GM23338 (cell line): ENCODE measurements at regions not wholly inside any gene's neighbourhood (a gene's known extent, or its start where the extent isn't known, plus 50 kb on each side); places are given as distances from the start of the nearest gene placed in this dataset.

ENCODE experiments used
- ATAC-seq: fragments of 200-7000 bp; cut with Tn5 transposase; 3 replicates; pipeline ENCODE4 v1.9.1; 2020
- DNase-seq: peaks from one replicate; pipeline ENCODE4 v3.0.0-alpha.2; 2015; ENCODE audit warnings: low spot score
- H2AFZ ChIP-seq: fragments of 200-600 bp; sonication (generic); 2 replicates; pipeline ENCODE4 v1.8.0; 2016; ENCODE audit warnings: antibody characterized with exemption, mild to moderate bottlenecking, moderate library complexity
- H3F3A ChIP-seq: fragments of 200-600 bp; sonication (generic); replicated peaks from 2 replicates; pipeline ENCODE4 v1.8.0; 2017; ENCODE audit warnings: antibody characterized with exemption, mixed run types, low read depth
- H3K27ac ChIP-seq: fragments of 200-600 bp; sonication (generic); 2 replicates; pipeline ENCODE4 v1.6.1; 2016; ENCODE audit warnings: low read depth
- H3K27me3 ChIP-seq: fragments of 200-600 bp; sonication (generic); 2 replicates; pipeline ENCODE4 v1.8.0; 2016; ENCODE audit warnings: mild to moderate bottlenecking, mixed run types, moderate library complexity; ENCODE audit not compliant: insufficient read depth
- H3K36me3 ChIP-seq: fragments of 200-600 bp; sonication (generic); 2 replicates; pipeline ENCODE4 v1.8.0; 2016; ENCODE audit warnings: mild to moderate bottlenecking; ENCODE audit not compliant: insufficient read depth
- H3K4me1 ChIP-seq: fragments of 200-600 bp; sonication (generic); 2 replicates; pipeline ENCODE4 v1.8.0; 2016; ENCODE audit warnings: mild to moderate bottlenecking, moderate library complexity; ENCODE audit not compliant: insufficient read depth
- H3K4me2 ChIP-seq: fragments of 200-600 bp; sonication (generic); 2 replicates; pipeline ENCODE4 v1.7.1; 2017; ENCODE audit warnings: mixed run types
- H3K4me3 ChIP-seq: fragments of 200-600 bp; sonication (generic); 2 replicates; pipeline ENCODE4 v1.6.1; 2016; ENCODE audit warnings: mixed run types
- H3K79me2 ChIP-seq: fragments of 200-600 bp; sonication (generic); replicated peaks from 2 replicates; pipeline ENCODE4 v1.8.0; 2017; ENCODE audit warnings: mild to moderate bottlenecking; ENCODE audit not compliant: insufficient read depth
- H3K9me2 ChIP-seq: fragments of 200-600 bp; sonication (generic); 2 replicates; pipeline ENCODE4 v1.8.0; 2017; ENCODE audit not compliant: insufficient read depth
- H4K20me1 ChIP-seq: fragments of 200-600 bp; sonication (generic); replicated peaks from 2 replicates; pipeline ENCODE4 v1.8.0; 2017; ENCODE audit warnings: mild to moderate bottlenecking; ENCODE audit not compliant: insufficient read depth
- H3K27ac Mint-ChIP-seq: 2 replicates; pipeline ENCODE4 v1.8.0; 2020; ENCODE audit warnings: inconsistent platforms, mild to moderate bottlenecking, moderate library complexity, mixed read lengths
- H3K27me3 Mint-ChIP-seq: 3 replicates; pipeline ENCODE4 v1.8.0; 2022; ENCODE audit warnings: low read depth, mild to moderate bottlenecking, moderate library complexity, mixed read lengths, inconsistent platforms; ENCODE audit not compliant: insufficient read depth, poor library complexity
- H3K36me3 Mint-ChIP-seq: 3 replicates; pipeline ENCODE4 v1.8.0; 2021; ENCODE audit warnings: low read depth, mild to moderate bottlenecking, inconsistent platforms, moderate library complexity, mixed read lengths
- H3K4me1 Mint-ChIP-seq: 3 replicates; pipeline ENCODE4 v1.8.0; 2020; ENCODE audit warnings: mild to moderate bottlenecking, inconsistent platforms, mixed read lengths
- H3K4me3 Mint-ChIP-seq: 3 replicates; pipeline ENCODE4 v1.8.0; 2021; ENCODE audit warnings: moderate library complexity, mild to moderate bottlenecking, inconsistent platforms, mixed read lengths
- H3K9me3 Mint-ChIP-seq: 3 replicates; pipeline ENCODE4 v1.8.0; 2020; ENCODE audit warnings: moderate library complexity, mild to moderate bottlenecking, inconsistent platforms, mixed read lengths
- CREB1 ChIP-seq: fragments of 250-450 bp; sonication (Bioruptor Pico); IDR thresholded peaks from 2 replicates; pipeline ENCODE4 v1.5.0; 2020; ENCODE audit warnings: low read depth, mild to moderate bottlenecking, moderate library complexity
- EZH2 ChIP-seq: fragments of 200-600 bp; sonication (generic); IDR thresholded peaks from one replicate; pipeline ENCODE4 v1.8.0; 2017; ENCODE audit warnings: antibody characterized with exemption, mild to moderate bottlenecking, low read depth; ENCODE audit not compliant: unreplicated experiment
- EZH2phosphoT487 ChIP-seq: fragments of 200-600 bp; sonication (generic); IDR thresholded peaks from one replicate; pipeline ENCODE4 v1.8.1; 2018; ENCODE audit warnings: antibody characterized with exemption; ENCODE audit not compliant: unreplicated experiment
- TF ChIP-seq, protein P1 (sequence below): IDR thresholded peaks from one replicate; pipeline ENCODE4 v1.6.1; 2018; ENCODE audit warnings: antibody characterized with exemption; ENCODE audit not compliant: unreplicated experiment
- TF ChIP-seq, protein P2 (sequence below): fragments of 250-450 bp; sonication (Bioruptor Pico); IDR thresholded peaks from 2 replicates; pipeline ENCODE4 v1.5.0; 2020; ENCODE audit warnings: mild to moderate bottlenecking, moderate library complexity
- TF ChIP-seq, protein P3 (sequence below), 2 experiments: fragments of 200-600 bp in 1 of 2; sonication (generic) in 1 of 2; conservative IDR thresholded peaks; 2 replicates each; pipeline versions ENCODE4 v1.5.1 to v1.6.1; 2016 to 2017; ENCODE audit warnings: antibody characterized with exemption in 2 of 2, low read depth in 2 of 2, mild to moderate bottlenecking in 2 of 2, moderate library complexity in 1 of 2

DNA sequence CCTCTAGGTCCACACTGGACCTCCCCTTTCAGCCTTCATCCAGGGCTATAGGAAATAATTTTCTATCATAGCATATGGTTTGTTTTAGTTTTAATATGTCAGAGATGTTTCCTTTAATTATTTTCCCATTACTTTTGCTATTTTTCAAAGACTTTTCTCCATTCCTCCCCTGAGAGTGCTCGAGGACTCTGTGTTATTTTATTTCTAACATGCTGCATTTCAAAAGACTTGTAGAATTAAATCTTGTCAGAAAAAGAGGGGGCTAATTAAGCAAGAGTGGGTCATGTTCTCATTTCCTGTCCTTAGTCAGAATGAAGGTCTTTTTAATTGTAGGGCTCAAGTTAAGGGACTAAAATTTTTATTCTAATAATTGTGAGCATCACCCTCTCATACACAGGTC, 71.6 kb upstream of the CTTNBP2 start:
- no peak overlapping the region for H3K4me2 ChIP-seq
- H3K4me3 ChIP-seq = no peak overlapping the region
- no peaks in the 10 kb centered on the region for H3K9me3 Mint-ChIP-seq
- H3K36me3 Mint-ChIP-seq = 0 out of 3 replicates have a peak, but pooled peaks cover 2% of the 10 kb centered on the region
- H3K27ac ChIP-seq = no peak overlapping the region
- H3K27me3 ChIP-seq = no peaks in the 10 kb centered on the region
- H3K79me2 ChIP-seq = no peaks in the 10 kb centered on the region
- peaks cover 4% of the 10 kb centered on the region for H3K9me2 ChIP-seq
- H3K27ac Mint-ChIP-seq = no peak overlapping the region
- ATAC-seq (no peak), DNase-seq (no peak)
- TF ChIP-seq, protein P1, sequence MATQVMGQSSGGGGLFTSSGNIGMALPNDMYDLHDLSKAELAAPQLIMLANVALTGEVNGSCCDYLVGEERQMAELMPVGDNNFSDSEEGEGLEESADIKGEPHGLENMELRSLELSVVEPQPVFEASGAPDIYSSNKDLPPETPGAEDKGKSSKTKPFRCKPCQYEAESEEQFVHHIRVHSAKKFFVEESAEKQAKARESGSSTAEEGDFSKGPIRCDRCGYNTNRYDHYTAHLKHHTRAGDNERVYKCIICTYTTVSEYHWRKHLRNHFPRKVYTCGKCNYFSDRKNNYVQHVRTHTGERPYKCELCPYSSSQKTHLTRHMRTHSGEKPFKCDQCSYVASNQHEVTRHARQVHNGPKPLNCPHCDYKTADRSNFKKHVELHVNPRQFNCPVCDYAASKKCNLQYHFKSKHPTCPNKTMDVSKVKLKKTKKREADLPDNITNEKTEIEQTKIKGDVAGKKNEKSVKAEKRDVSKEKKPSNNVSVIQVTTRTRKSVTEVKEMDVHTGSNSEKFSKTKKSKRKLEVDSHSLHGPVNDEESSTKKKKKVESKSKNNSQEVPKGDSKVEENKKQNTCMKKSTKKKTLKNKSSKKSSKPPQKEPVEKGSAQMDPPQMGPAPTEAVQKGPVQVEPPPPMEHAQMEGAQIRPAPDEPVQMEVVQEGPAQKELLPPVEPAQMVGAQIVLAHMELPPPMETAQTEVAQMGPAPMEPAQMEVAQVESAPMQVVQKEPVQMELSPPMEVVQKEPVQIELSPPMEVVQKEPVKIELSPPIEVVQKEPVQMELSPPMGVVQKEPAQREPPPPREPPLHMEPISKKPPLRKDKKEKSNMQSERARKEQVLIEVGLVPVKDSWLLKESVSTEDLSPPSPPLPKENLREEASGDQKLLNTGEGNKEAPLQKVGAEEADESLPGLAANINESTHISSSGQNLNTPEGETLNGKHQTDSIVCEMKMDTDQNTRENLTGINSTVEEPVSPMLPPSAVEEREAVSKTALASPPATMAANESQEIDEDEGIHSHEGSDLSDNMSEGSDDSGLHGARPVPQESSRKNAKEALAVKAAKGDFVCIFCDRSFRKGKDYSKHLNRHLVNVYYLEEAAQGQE = no peak
- TF ChIP-seq EZH2phosphoT487 = no peak
- TF ChIP-seq EZH2 = no peak
- no peak for TF ChIP-seq CREB1 (CRISPR knock-in tag)
- TF ChIP-seq, protein P2, sequence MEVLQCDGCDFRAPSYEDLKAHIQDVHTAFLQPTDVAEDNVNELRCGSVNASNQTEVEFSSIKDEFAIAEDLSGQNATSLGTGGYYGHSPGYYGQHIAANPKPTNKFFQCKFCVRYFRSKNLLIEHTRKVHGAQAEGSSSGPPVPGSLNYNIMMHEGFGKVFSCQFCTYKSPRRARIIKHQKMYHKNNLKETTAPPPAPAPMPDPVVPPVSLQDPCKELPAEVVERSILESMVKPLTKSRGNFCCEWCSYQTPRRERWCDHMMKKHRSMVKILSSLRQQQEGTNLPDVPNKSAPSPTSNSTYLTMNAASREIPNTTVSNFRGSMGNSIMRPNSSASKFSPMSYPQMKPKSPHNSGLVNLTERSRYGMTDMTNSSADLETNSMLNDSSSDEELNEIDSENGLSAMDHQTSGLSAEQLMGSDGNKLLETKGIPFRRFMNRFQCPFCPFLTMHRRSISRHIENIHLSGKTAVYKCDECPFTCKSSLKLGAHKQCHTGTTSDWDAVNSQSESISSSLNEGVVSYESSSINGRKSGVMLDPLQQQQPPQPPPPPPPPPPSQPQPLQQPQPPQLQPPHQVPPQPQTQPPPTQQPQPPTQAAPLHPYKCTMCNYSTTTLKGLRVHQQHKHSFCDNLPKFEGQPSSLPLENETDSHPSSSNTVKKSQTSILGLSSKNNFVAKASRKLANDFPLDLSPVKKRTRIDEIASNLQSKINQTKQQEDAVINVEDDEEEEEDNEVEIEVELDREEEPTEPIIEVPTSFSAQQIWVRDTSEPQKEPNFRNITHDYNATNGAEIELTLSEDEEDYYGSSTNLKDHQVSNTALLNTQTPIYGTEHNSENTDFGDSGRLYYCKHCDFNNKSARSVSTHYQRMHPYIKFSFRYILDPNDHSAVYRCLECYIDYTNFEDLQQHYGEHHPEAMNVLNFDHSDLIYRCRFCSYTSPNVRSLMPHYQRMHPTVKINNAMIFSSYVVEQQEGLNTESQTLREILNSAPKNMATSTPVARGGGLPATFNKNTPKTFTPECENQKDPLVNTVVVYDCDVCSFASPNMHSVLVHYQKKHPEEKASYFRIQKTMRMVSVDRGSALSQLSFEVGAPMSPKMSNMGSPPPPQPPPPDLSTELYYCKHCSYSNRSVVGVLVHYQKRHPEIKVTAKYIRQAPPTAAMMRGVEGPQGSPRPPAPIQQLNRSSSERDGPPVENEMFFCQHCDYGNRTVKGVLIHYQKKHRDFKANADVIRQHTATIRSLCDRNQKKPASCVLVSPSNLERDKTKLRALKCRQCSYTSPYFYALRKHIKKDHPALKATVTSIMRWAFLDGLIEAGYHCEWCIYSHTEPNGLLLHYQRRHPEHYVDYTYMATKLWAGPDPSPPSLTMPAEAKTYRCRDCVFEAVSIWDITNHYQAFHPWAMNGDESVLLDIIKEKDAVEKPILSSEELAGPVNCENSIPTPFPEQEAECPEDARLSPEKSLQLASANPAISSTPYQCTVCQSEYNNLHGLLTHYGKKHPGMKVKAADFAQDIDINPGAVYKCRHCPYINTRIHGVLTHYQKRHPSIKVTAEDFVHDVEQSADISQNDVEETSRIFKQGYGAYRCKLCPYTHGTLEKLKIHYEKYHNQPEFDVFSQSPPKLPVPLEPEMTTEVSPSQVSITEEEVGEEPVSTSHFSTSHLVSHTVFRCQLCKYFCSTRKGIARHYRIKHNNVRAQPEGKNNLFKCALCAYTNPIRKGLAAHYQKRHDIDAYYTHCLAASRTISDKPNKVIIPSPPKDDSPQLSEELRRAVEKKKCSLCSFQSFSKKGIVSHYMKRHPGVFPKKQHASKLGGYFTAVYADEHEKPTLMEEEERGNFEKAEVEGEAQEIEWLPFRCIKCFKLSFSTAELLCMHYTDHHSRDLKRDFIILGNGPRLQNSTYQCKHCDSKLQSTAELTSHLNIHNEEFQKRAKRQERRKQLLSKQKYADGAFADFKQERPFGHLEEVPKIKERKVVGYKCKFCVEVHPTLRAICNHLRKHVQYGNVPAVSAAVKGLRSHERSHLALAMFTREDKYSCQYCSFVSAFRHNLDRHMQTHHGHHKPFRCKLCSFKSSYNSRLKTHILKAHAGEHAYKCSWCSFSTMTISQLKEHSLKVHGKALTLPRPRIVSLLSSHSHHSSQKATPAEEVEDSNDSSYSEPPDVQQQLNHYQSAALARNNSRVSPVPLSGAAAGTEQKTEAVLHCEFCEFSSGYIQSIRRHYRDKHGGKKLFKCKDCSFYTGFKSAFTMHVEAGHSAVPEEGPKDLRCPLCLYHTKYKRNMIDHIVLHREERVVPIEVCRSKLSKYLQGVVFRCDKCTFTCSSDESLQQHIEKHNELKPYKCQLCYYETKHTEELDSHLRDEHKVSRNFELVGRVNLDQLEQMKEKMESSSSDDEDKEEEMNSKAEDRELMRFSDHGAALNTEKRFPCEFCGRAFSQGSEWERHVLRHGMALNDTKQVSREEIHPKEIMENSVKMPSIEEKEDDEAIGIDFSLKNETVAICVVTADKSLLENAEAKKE (CRISPR knock-in tag) = no peak
- TF ChIP-seq, protein P3, sequence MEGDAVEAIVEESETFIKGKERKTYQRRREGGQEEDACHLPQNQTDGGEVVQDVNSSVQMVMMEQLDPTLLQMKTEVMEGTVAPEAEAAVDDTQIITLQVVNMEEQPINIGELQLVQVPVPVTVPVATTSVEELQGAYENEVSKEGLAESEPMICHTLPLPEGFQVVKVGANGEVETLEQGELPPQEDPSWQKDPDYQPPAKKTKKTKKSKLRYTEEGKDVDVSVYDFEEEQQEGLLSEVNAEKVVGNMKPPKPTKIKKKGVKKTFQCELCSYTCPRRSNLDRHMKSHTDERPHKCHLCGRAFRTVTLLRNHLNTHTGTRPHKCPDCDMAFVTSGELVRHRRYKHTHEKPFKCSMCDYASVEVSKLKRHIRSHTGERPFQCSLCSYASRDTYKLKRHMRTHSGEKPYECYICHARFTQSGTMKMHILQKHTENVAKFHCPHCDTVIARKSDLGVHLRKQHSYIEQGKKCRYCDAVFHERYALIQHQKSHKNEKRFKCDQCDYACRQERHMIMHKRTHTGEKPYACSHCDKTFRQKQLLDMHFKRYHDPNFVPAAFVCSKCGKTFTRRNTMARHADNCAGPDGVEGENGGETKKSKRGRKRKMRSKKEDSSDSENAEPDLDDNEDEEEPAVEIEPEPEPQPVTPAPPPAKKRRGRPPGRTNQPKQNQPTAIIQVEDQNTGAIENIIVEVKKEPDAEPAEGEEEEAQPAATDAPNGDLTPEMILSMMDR (conservative IDR thresholded peaks at IDR 0.05; ENCODE audit: low read depth in 2 of 2) = no peak
- H3K4me1 Mint-ChIP-seq = peaks cover 12% of the 10 kb centered on the region
- no peaks in the 10 kb centered on the region for H3K36me3 ChIP-seq
- no peaks in the 10 kb centered on the region for H3K27me3 Mint-ChIP-seq
- peaks cover 9% of the 10 kb centered on the region; the same call in 1 of the 2 replicates for H3K4me1 ChIP-seq
- H4K20me1 ChIP-seq = no peaks in the 10 kb centered on the region
- no peaks in the 10 kb centered on the region for H3F3A ChIP-seq
- no peak overlapping the region for H2AFZ ChIP-seq
- no peak overlapping the region for H3K4me3 Mint-ChIP-seq
